Left lung (tissue), 4 donors: ENCODE measurements at regions not wholly inside any gene's neighbourhood (a gene's known extent, or its start where the extent isn't known, plus 50 kb on each side); places are given as distances from the start of the nearest gene placed in this dataset.
"Not testable (repeated sequence)": the region's sequence is repeated elsewhere in the genome, so short reads cannot be mapped to it uniquely, and the experiment has no call there.

ENCODE experiments used
- ATAC-seq: fragments of 200-7000 bp; cut with Tn5 transposase; one replicate; pipeline ENCODE4 v1.9.1; 2020; ENCODE audit warnings: moderate library complexity
- DNase-seq, 4 donors: peaks; one replicate each; pipeline ENCODE4 v3.0.0-alpha.2; 2013 to 2020
- H3K27ac ChIP-seq, 2 donors: fragments of 200-600 bp; sonication (generic) in 1 of 2; one replicate each; pipeline versions ENCODE4 v1.5.0 to v1.8.0; 2020 to 2021
- H3K27me3 ChIP-seq, 2 donors: fragments of 200-600 bp; sonication (generic) in 1 of 2; one replicate each; pipeline versions ENCODE4 v1.5.0 to v1.8.0; 2020 to 2021
- H3K36me3 ChIP-seq, 2 donors: fragments of 200-600 bp; sonication (generic) in 1 of 2; one replicate each; pipeline versions ENCODE4 v1.5.0 to v1.8.0; 2020 to 2021
- H3K4me1 ChIP-seq, 2 donors: fragments of 200-600 bp; one replicate each; pipeline ENCODE4 v1.8.0; 2021
- H3K4me3 ChIP-seq, 2 donors: fragments of 200-600 bp; sonication (generic) in 1 of 2; one replicate each; pipeline versions ENCODE4 v1.5.0 to v1.8.0; 2020 to 2021; ENCODE audit warnings: mild to moderate bottlenecking in 1 of 2
- H3K9me3 ChIP-seq, 2 donors: fragments of 200-600 bp; sonication (generic) in 1 of 2; one replicate each; pipeline versions ENCODE4 v1.5.0 to v1.8.0; 2020 to 2021
- CTCF ChIP-seq, 2 donors: fragments of 200-600 bp; sonication (generic) in 1 of 2; IDR thresholded peaks; one replicate each; pipeline versions ENCODE4 v1.5.0 to v1.8.0; 2021; ENCODE audit warnings: antibody characterized with exemption in 2 of 2
- intact Hi-C, 2 donors: fragments of 100-400 bp; cut with DNase I; formaldehyde crosslinking; loops; one replicate each; pipeline versions ENCODE4 v1.11.2 to v1.14.2; 2022
- donor health status: DM: no; HTN: yes; CAD: no.
- donor health status: DM: no; HTN: no; CAD: no.

- no peak overlapping the region for H3K27ac ChIP-seq
- H3K4me3 ChIP-seq = no peak overlapping the region
- intact Hi-C loops = no loop called here
- H3K27me3 ChIP-seq = no peaks in the 10 kb centered on the region
- H3K36me3 ChIP-seq = no peaks in the 10 kb centered on the region
- TF ChIP-seq CTCF (IDR thresholded peaks at IDR 0.05) = no peak
- H3K4me1 ChIP-seq = no peaks in the 10 kb centered on the region
- H3K9me3 ChIP-seq = no peaks in the 10 kb centered on the region
- no peak for ATAC-seq
- DNase-seq = peak in 2 of 4 donors; percentile 83 to 90
These were observed 237.6 kb downstream of the NNT start for GRCh38 chr5:43840424-43841125.

- intact Hi-C loops = no loop called here
- Histone ChIP-seq H3K27ac (no peak overlapping the region), H3K9me3 (no peaks in the 10 kb centered on the region), H3K4me3 (no peak overlapping the region), H3K36me3 (no peaks in the 10 kb centered on the region), H3K27me3 (no peaks in the 10 kb centered on the region), H3K4me1 (no peaks in the 10 kb centered on the region)
- DNase-seq = no peak
- peak; percentile 31 for ATAC-seq
- no peak for TF ChIP-seq CTCF (IDR thresholded peaks at IDR 0.05)
These were observed 236.2 kb downstream of the NNT start for GRCh38 chr5:43839218-43839617.

GRCh38 chr5:43837996-43838395, 235.0 kb downstream of the NNT start:
- Histone ChIP-seq H3K36me3 (no peaks in the 10 kb centered on the region), H3K27ac (no peak overlapping the region), H3K9me3 (no peaks in the 10 kb centered on the region), H3K4me3 (no peak overlapping the region), H3K27me3 (no peaks in the 10 kb centered on the region), H3K4me1 (no peaks in the 10 kb centered on the region)
- intact Hi-C loops = no loop called here
- DNase-seq (no peak), ATAC-seq (no peak)
- TF ChIP-seq CTCF (IDR thresholded peaks at IDR 0.05) = no peak

- no peak overlapping the region for H3K27ac ChIP-seq
- TF ChIP-seq CTCF (IDR thresholded peaks at IDR 0.05) = no peak
- DNase-seq (no peak), ATAC-seq (no peak)
- intact Hi-C loops = no loop called here
- no peak overlapping the region for H3K4me3 ChIP-seq
- no peaks in the 10 kb centered on the region for H3K27me3 ChIP-seq
- no peaks in the 10 kb centered on the region for H3K36me3 ChIP-seq
- H3K9me3 ChIP-seq = no peaks in the 10 kb centered on the region
- H3K4me1 ChIP-seq = no peaks in the 10 kb centered on the region
These were observed 234.1 kb downstream of the NNT start for GRCh38 chr5:43837091-43837490.

GRCh38 chr5:43833961-43834360, 231.0 kb downstream of the NNT start:
- DNase-seq (no peak), ATAC-seq (no peak)
- intact Hi-C loops = no loop called here
- H3K36me3 ChIP-seq = no peaks in the 10 kb centered on the region
- no peaks in the 10 kb centered on the region for H3K27me3 ChIP-seq
- H3K4me3 ChIP-seq = no peak overlapping the region
- no peak for TF ChIP-seq CTCF (IDR thresholded peaks at IDR 0.05)
- H3K9me3 ChIP-seq = peaks cover 0 to 10% of the 10 kb centered on the region in 2 donors
- H3K4me1 ChIP-seq = no peaks in the 10 kb centered on the region
- no peak overlapping the region for H3K27ac ChIP-seq

GRCh38 chr5:43824325-43824964, 221.5 kb downstream of the NNT start:
- peaks cover 0 to 16% of the 10 kb centered on the region in 2 donors for H3K9me3 ChIP-seq
- intact Hi-C loops = not testable (repeated sequence)

GRCh38 chr5:43818394-43818793, 215.4 kb downstream of the NNT start:
- intact Hi-C loops, H3K27ac ChIP-seq, H3K4me3 ChIP-seq, DNase-seq, ATAC-seq, H3K4me1 ChIP-seq, H3K36me3 ChIP-seq, H3K27me3 ChIP-seq: not testable (repeated sequence)
- H3K9me3 ChIP-seq = peaks cover 0 to 34% of the 10 kb centered on the region in 2 donors

More at GRCh38 chr5:43824325-43824964, 221.5 kb downstream of the NNT start:
- not testable (repeated sequence) for H3K4me3 ChIP-seq, H3K36me3 ChIP-seq, H3K27ac ChIP-seq, H3K27me3 ChIP-seq, ATAC-seq, H3K4me1 ChIP-seq
- peak in 1 of 4 donors; percentile 59 for DNase-seq
